ENCODE measurements at regions not wholly inside any gene's neighbourhood (a gene's known extent, or its start where the extent isn't known, plus 50 kb on each side); places are given as distances from the start of the nearest gene placed in this dataset.
"Not testable (repeated sequence)": the region's sequence is repeated elsewhere in the genome, so short reads cannot be mapped to it uniquely, and the experiment has no call there.

GRCh38 chr3:98644168-98644567 lies 50.8 kb upstream of the CPOX start:
- no peak for DNase-seq (ENCODE audit: low spot score)

GRCh38 chr3:98645039-98645438 lies 51.6 kb upstream of the CPOX start:
- DNase-seq (ENCODE audit: low spot score) = no peak

GRCh38 chr3:98646680-98647079 lies 53.3 kb upstream of the CPOX start:
- DNase-seq (ENCODE audit: low spot score) = no peak

GRCh38 chr3:98647197-98647596 lies 53.8 kb upstream of the CPOX start:
- DNase-seq (ENCODE audit: low spot score) = no peak

- no peak for DNase-seq (ENCODE audit: low spot score)
These were observed 57.8 kb upstream of the CPOX start for GRCh38 chr3:98650971-98651779.

GRCh38 chr3:98651780-98652077 lies 58.3 kb upstream of the CPOX start:
- DNase-seq (ENCODE audit: low spot score) = no peak

GRCh38 chr3:98655666-98656065 lies 62.3 kb upstream of the CPOX start:
- peak; percentile 68 for DNase-seq (ENCODE audit: low spot score)

- DNase-seq (ENCODE audit: low spot score) = no peak
These were observed 64.0 kb upstream of the CPOX start for GRCh38 chr3:98657457-98657856.

GRCh38 chr3:98662699-98663098 lies 69.3 kb upstream of the CPOX start:
- no peak for DNase-seq (ENCODE audit: low spot score)

- no peak for DNase-seq (ENCODE audit: low spot score)
These were observed 76.6 kb upstream of the CPOX start for GRCh38 chr3:98670020-98670419.

- DNase-seq (ENCODE audit: low spot score) = no peak
These were observed 83.2 kb upstream of the ST3GAL6 start for GRCh38 chr3:98679986-98680385.

GRCh38 chr3:98680723-98681122 lies 82.4 kb upstream of the ST3GAL6 start:
- DNase-seq (ENCODE audit: low spot score) = no peak

- DNase-seq (ENCODE audit: low spot score) = no peak
These were observed 81.7 kb upstream of the ST3GAL6 start for GRCh38 chr3:98681486-98681885.

- DNase-seq (ENCODE audit: low spot score) = not testable (repeated sequence)
These were observed 80.7 kb upstream of the ST3GAL6 start for GRCh38 chr3:98682391-98682790.

- no peak for DNase-seq (ENCODE audit: low spot score)
These were observed 74.8 kb upstream of the ST3GAL6 start for GRCh38 chr3:98688363-98688762.

GRCh38 chr3:98690876-98691275 lies 72.3 kb upstream of the ST3GAL6 start:
- DNase-seq (ENCODE audit: low spot score) = no peak

- no peak for DNase-seq (ENCODE audit: low spot score)
These were observed 71.2 kb upstream of the ST3GAL6 start for GRCh38 chr3:98691897-98692296.

- no peak for DNase-seq (ENCODE audit: low spot score)
These were observed 70.2 kb upstream of the ST3GAL6 start for GRCh38 chr3:98692787-98693473.

- DNase-seq (ENCODE audit: low spot score) = no peak
These were observed 67.3 kb upstream of the ST3GAL6 start for GRCh38 chr3:98695796-98696195.

GRCh38 chr3:98696296-98696695 lies 66.8 kb upstream of the ST3GAL6 start:
- DNase-seq (ENCODE audit: low spot score) = not testable (repeated sequence)

GRCh38 chr3:98697225-98697624 lies 65.9 kb upstream of the ST3GAL6 start:
- DNase-seq (ENCODE audit: low spot score) = no peak

GRCh38 chr3:98699132-98699531 lies 64.0 kb upstream of the ST3GAL6 start:
- DNase-seq (ENCODE audit: low spot score) = no peak

- no peak for DNase-seq (ENCODE audit: low spot score)
These were observed 62.0 kb upstream of the ST3GAL6 start for GRCh38 chr3:98701071-98701675.
